Ascending aorta (tissue), 2 donors: ENCODE measurements at regions not wholly inside any gene's neighbourhood (a gene's known extent, or its start where the extent isn't known, plus 50 kb on each side); places are given as distances from the start of the nearest gene placed in this dataset.
"Not testable (repeated sequence)": the region's sequence is repeated elsewhere in the genome, so short reads cannot be mapped to it uniquely, and the experiment has no call there.

Source experiments
- DNase-seq, 2 donors: peaks; one replicate each; pipeline ENCODE4 v3.0.0-alpha.2; 2019; ENCODE audit warnings: low spot score in 2 of 2
- H3K27ac ChIP-seq, 2 donors: fragments of 200-600 bp; sonication (generic); one replicate each; pipeline ENCODE4 v1.5.1; 2016 to 2017; ENCODE audit warnings: mild to moderate bottlenecking in 1 of 2
- H3K27me3 ChIP-seq: fragments of 200-600 bp; sonication (generic); one replicate; pipeline ENCODE4 v1.5.1; 2017
- H3K36me3 ChIP-seq, 2 donors: fragments of 200-600 bp; sonication (generic); one replicate each; pipeline ENCODE4 v1.5.1; 2016
- H3K4me1 ChIP-seq, 2 donors: fragments of 200-600 bp; sonication (generic); one replicate each; pipeline ENCODE4 v1.5.1; 2016 to 2017; ENCODE audit warnings: mild to moderate bottlenecking in 1 of 2
- H3K4me3 ChIP-seq, 2 donors: fragments of 200-600 bp; sonication (generic); one replicate each; pipeline ENCODE4 v1.5.1; 2016 to 2017; ENCODE audit warnings: mild to moderate bottlenecking in 1 of 2
- H3K9me3 ChIP-seq, 2 donors: fragments of 200-600 bp; sonication (generic); one replicate each; pipeline ENCODE4 v1.5.1; 2016
- intact Hi-C: fragments of 100-400 bp; cut with DNase I; formaldehyde crosslinking; loops from one replicate; pipeline ENCODE4 v1.15.1; 2023
- TF ChIP-seq, protein P1 (sequence below), 3 experiments: fragments of 200-600 bp in 2 of 3; fragments of 450-650 bp in 1 of 3; sonication (generic) in 2 of 3; IDR thresholded peaks; one replicate each; pipeline ENCODE4 v1.5.1; 2016 to 2019; ENCODE audit warnings: antibody characterized with exemption in 3 of 3, mild to moderate bottlenecking in 1 of 3, moderate library complexity in 1 of 3

GRCh38 chr3:86382556-86382955 is 608.4 kb downstream of the VGLL3 start:
- TF ChIP-seq, protein P1, sequence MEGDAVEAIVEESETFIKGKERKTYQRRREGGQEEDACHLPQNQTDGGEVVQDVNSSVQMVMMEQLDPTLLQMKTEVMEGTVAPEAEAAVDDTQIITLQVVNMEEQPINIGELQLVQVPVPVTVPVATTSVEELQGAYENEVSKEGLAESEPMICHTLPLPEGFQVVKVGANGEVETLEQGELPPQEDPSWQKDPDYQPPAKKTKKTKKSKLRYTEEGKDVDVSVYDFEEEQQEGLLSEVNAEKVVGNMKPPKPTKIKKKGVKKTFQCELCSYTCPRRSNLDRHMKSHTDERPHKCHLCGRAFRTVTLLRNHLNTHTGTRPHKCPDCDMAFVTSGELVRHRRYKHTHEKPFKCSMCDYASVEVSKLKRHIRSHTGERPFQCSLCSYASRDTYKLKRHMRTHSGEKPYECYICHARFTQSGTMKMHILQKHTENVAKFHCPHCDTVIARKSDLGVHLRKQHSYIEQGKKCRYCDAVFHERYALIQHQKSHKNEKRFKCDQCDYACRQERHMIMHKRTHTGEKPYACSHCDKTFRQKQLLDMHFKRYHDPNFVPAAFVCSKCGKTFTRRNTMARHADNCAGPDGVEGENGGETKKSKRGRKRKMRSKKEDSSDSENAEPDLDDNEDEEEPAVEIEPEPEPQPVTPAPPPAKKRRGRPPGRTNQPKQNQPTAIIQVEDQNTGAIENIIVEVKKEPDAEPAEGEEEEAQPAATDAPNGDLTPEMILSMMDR (IDR thresholded peaks at IDR 0.05), result no peak
- no peaks in the 10 kb centered on the region for H3K4me1 ChIP-seq
- DNase-seq, result no peak
- H3K9me3 ChIP-seq, result no peaks in the 10 kb centered on the region
- intact Hi-C loops, result no loop called here
- H3K27ac ChIP-seq, result no peak overlapping the region
- H3K4me3 ChIP-seq, result no peak overlapping the region
- no peaks in the 10 kb centered on the region for H3K36me3 ChIP-seq
- no peaks in the 10 kb centered on the region for H3K27me3 ChIP-seq

GRCh38 chr3:86381247-86381646 is 609.7 kb downstream of the VGLL3 start:
- Histone ChIP-seq H3K36me3 (no peaks in the 10 kb centered on the region), H3K27ac (no peak overlapping the region), H3K27me3 (no peaks in the 10 kb centered on the region), H3K4me3 (no peak overlapping the region), H3K4me1 (no peaks in the 10 kb centered on the region), H3K9me3 (no peaks in the 10 kb centered on the region)
- intact Hi-C loops, result no loop called here
- TF ChIP-seq, protein P1 (IDR thresholded peaks at IDR 0.05), result no peak
- no peak for DNase-seq

GRCh38 chr3:86379280-86379679 is 611.7 kb downstream of the VGLL3 start:
- Histone ChIP-seq H3K36me3 (no peaks in the 10 kb centered on the region), H3K4me1 (no peaks in the 10 kb centered on the region), H3K27me3 (no peaks in the 10 kb centered on the region), H3K27ac (no peak overlapping the region), H3K9me3 (no peaks in the 10 kb centered on the region), H3K4me3 (no peak overlapping the region)
- intact Hi-C loops, result no loop called here
- DNase-seq, result no peak
- TF ChIP-seq, protein P1 (IDR thresholded peaks at IDR 0.05), result no peak

- Histone ChIP-seq H3K27ac (no peak overlapping the region), H3K4me3 (no peak overlapping the region), H3K27me3 (no peaks in the 10 kb centered on the region), H3K9me3 (no peaks in the 10 kb centered on the region), H3K36me3 (no peaks in the 10 kb centered on the region), H3K4me1 (no peaks in the 10 kb centered on the region)
- TF ChIP-seq, protein P1 (IDR thresholded peaks at IDR 0.05), result no peak
- DNase-seq, result no peak
- intact Hi-C loops, result no loop called here
Measured at GRCh38 chr3:86378829-86379228, 612.1 kb downstream of the VGLL3 start.

GRCh38 chr3:86335566-86335965 is 655.4 kb downstream of the VGLL3 start:
- DNase-seq, result not testable (repeated sequence)

GRCh38 chr3:86333636-86334035 is 657.3 kb downstream of the VGLL3 start:
- Histone ChIP-seq H3K27ac (no peak overlapping the region), H3K4me1 (no peaks in the 10 kb centered on the region), H3K9me3 (no peaks in the 10 kb centered on the region), H3K27me3 (no peaks in the 10 kb centered on the region), H3K36me3 (no peaks in the 10 kb centered on the region), H3K4me3 (no peak overlapping the region)
- intact Hi-C loops, result no loop called here
- TF ChIP-seq, protein P1 (IDR thresholded peaks at IDR 0.05), result no peak
- DNase-seq, result no peak

More at GRCh38 chr3:86335566-86335965, 655.4 kb downstream of the VGLL3 start:
- intact Hi-C loops, H3K27me3 ChIP-seq, H3K36me3 ChIP-seq, H3K4me3 ChIP-seq, H3K4me1 ChIP-seq, H3K9me3 ChIP-seq, H3K27ac ChIP-seq: not testable (repeated sequence)
